ENCODE measurements at regions not wholly inside any gene's neighbourhood (a gene's known extent, or its start where the extent isn't known, plus 50 kb on each side); places are given as distances from the start of the nearest gene placed in this dataset.
A peak's percentile ranks its signal among the peaks of the same experiment; 100 is the strongest.

- Histone ChIP-seq H3K9me3 (ENCODE audit: insufficient read depth, low read depth, low read length) (no peaks in the 10 kb centered on the region), H3K36me3 (ENCODE audit: insufficient read depth, low read depth, low read length) (no peaks in the 10 kb centered on the region), H3K27ac (ENCODE audit: low read length) (no peak overlapping the region), H3K9ac (ENCODE audit: low read depth, low read length) (no peak overlapping the region), H3K4me3 (ENCODE audit: low read length) (no peak overlapping the region), H3K4me1 (ENCODE audit: insufficient read depth, low read length) (peaks cover 13% of the 10 kb centered on the region; the same call in 1 of the 2 replicates), H3K27me3 (ENCODE audit: insufficient read depth, low read length) (peaks cover 17% of the 10 kb centered on the region; the same call in 1 of the 2 replicates)
Measured at GRCh38 chr1:43065191-43065590, 106.5 kb upstream of the SLC2A1 start.

DNA sequence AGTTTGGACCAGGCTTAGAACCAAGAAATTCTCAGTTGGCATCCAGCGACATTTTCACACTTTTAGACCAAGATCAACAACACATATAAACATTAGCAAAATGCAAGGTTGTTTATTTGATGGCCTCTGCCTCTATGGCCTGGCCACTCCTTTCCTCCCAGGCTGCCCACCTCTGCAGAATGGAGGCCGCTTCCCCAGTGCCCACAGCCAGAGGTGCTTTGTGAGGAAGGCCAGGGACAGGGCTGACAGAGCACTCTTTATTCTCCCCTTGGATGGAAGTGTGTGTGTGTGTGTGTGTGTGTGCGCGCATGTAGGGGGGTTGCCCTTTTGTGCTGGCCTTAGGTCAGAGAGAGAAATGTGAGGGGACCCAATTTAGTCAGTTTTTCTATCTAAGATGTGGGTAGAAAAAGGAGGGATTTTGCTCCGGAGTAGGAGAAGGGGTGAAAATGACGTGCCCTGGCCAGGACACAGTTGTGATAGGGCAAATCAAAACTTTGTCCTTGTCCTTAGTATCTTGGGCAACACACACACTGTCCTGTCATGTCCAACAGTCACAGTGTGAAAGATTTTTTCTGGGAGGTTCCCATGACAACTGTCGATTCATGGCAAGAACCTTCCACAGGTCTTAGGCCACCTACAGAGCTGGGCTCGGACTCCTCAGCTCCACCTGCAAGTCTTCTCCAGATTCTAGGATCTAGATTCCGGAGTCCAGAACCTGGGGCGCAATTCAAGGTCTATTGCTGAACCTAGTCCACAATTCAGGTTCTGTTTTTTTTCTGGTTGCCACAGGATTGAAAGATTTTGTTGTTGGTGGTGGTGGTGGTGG lies 104.9 kb upstream of the SLC2A1 start:
- Histone ChIP-seq H3K9ac (ENCODE audit: low read depth, low read length) (no peak overlapping the region), H3K27me3 (ENCODE audit: insufficient read depth, low read length) (peaks cover 18% of the 10 kb centered on the region; the same call in 1 of the 2 replicates), H3K27ac (ENCODE audit: low read length) (no peak overlapping the region), H3K9me3 (ENCODE audit: insufficient read depth, low read depth, low read length) (no peaks in the 10 kb centered on the region), H3K4me3 (ENCODE audit: low read length) (no peak overlapping the region), H3K4me1 (ENCODE audit: insufficient read depth, low read length) (peaks cover 18% of the 10 kb centered on the region), H3K36me3 (ENCODE audit: insufficient read depth, low read depth, low read length) (no peaks in the 10 kb centered on the region)

DNA sequence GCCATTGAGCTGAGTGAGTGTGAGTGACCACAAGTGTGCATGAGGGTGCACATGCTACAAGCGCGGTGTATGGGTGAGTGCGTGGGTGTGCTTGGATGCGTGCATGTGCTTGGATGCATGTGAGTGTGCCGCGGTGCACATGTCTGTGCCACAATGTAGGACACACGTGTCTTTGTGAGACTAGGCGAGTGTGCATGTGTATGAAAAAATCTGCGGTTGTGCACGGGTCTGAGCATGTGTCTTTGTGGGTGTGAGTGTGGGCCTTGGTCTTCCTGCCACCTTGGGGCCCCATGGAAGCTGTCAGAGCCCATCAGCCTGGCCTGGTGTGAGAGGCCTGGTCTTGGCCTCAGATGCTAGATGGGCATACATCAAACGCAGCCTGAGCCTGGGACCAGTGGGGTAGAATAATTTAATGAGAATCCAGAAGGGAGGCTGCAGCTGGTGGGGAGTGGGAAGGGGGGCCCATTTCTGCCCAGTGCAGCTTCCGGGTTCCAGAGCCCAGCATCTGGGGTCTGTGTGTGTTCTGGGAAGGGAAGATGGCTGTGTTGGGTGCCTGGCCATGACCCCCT lies 103.9 kb upstream of the SLC2A1 start:
- H3K36me3 ChIP-seq (ENCODE audit: insufficient read depth, low read depth, low read length) = no peaks in the 10 kb centered on the region
- no peak overlapping the region for H3K9ac ChIP-seq (ENCODE audit: low read depth, low read length)
- H3K4me1 ChIP-seq (ENCODE audit: insufficient read depth, low read length) = peaks cover 19% of the 10 kb centered on the region
- no peak overlapping the region for H3K4me3 ChIP-seq (ENCODE audit: low read length)
- H3K27ac ChIP-seq (ENCODE audit: low read length) = no peak overlapping the region
- H3K9me3 ChIP-seq (ENCODE audit: insufficient read depth, low read depth, low read length) = no peaks in the 10 kb centered on the region
- peaks cover 12% of the 10 kb centered on the region; the same call in 1 of the 2 replicates for H3K27me3 ChIP-seq (ENCODE audit: insufficient read depth, low read length)

DNA sequence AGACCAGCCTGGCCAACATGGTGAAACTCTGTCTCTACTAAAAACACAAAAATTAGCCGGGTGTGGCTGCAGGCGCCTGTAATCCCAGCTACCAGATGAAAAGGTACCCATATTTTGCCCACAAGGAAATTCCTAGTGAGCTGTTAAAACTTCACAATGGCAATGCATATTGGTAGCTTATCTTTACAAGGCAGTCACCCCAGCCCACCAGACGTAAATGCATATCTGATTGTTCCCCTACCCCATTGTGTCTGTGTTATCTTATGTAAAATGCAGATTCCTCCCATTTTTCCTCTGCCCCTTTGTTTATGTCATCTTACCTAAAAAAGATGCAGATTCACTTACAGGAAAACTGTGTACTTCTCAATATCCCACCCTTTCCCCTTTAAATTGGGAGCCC lies 103.1 kb upstream of the SLC2A1 start:
- Histone ChIP-seq H3K36me3 (ENCODE audit: insufficient read depth, low read depth, low read length) (no peaks in the 10 kb centered on the region), H3K9ac (ENCODE audit: low read depth, low read length) (no peak overlapping the region), H3K4me1 (ENCODE audit: insufficient read depth, low read length) (peaks cover 19% of the 10 kb centered on the region), H3K27me3 (ENCODE audit: insufficient read depth, low read length) (0 out of 2 replicates have a peak, but pooled peaks cover 4% of the 10 kb centered on the region), H3K9me3 (ENCODE audit: insufficient read depth, low read depth, low read length) (no peaks in the 10 kb centered on the region), H3K27ac (ENCODE audit: low read length) (no peak overlapping the region), H3K4me3 (ENCODE audit: low read length) (no peak overlapping the region)

DNA sequence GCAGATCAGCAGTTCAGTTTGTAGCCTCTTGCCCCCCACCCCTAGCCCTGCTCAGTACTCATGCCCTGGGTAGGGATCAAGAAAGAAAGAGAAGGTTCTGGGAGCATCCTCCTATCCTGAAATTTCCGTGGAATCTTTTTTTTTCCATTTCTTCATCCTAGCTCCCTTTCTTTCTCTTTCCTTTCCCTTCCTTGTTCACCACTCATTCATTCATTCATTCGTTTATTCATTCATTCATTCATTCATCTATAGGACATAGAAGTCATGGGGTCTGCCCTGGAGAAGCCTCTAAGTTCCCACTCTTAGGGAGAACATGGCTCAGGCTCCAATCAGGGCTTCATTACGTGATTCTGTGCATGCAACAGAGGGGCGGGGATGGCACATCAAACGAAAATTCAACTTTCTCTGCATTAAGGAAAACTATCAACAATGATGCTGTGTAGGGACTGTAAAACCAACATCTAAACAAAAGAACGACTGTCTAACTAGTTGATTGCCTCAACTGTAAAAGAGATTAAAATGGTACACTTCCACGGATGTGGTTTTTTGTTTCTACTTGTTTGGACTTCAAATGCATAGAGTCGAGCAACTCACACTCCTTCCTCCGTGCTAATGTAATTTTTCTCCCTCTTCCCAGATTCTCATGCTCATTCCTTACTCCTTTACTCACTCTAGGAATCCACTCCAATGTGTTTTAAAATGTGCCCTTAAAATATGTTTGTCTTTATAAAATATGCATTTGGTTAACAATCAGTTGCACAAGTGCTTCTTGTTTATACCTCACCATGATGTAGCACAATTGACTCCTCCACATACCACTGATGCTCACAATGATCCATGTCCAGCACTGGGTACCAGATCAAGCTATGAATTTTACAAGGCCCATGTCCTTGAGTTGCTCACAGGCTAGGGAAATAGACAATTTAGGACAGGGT lies 101.2 kb upstream of the SLC2A1 start:
- Histone ChIP-seq H3K36me3 (ENCODE audit: insufficient read depth, low read depth, low read length) (no peaks in the 10 kb centered on the region), H3K4me1 (ENCODE audit: insufficient read depth, low read length) (peaks cover 19% of the 10 kb centered on the region), H3K4me3 (ENCODE audit: low read length) (no peak overlapping the region), H3K9me3 (ENCODE audit: insufficient read depth, low read depth, low read length) (no peaks in the 10 kb centered on the region), H3K9ac (ENCODE audit: low read depth, low read length) (no peak overlapping the region), H3K27me3 (ENCODE audit: insufficient read depth, low read length) (0 out of 2 replicates have a peak, but pooled peaks cover 3% of the 10 kb centered on the region), H3K27ac (ENCODE audit: low read length) (no peak overlapping the region)

GRCh38 chr1:43058545-43059360 lies 100.1 kb upstream of the SLC2A1 start:
- Histone ChIP-seq H3K9me3 (ENCODE audit: insufficient read depth, low read depth, low read length) (no peaks in the 10 kb centered on the region), H3K36me3 (ENCODE audit: insufficient read depth, low read depth, low read length) (no peaks in the 10 kb centered on the region), H3K4me1 (ENCODE audit: insufficient read depth, low read length) (peaks cover 19% of the 10 kb centered on the region), H3K27me3 (ENCODE audit: insufficient read depth, low read length) (0 out of 2 replicates have a peak, but pooled peaks cover 3% of the 10 kb centered on the region), H3K9ac (ENCODE audit: low read depth, low read length) (peak overlapping the region; percentile 39; the same call in 1 of the 2 replicates), H3K4me3 (ENCODE audit: low read length) (no peak overlapping the region), H3K27ac (ENCODE audit: low read length) (no peak overlapping the region)

- Histone ChIP-seq H3K27me3 (ENCODE audit: insufficient read depth, low read length) (0 out of 2 replicates have a peak, but pooled peaks cover 3% of the 10 kb centered on the region), H3K9me3 (ENCODE audit: insufficient read depth, low read depth, low read length) (no peaks in the 10 kb centered on the region), H3K36me3 (ENCODE audit: insufficient read depth, low read depth, low read length) (no peaks in the 10 kb centered on the region), H3K9ac (ENCODE audit: low read depth, low read length) (no peak overlapping the region), H3K27ac (ENCODE audit: low read length) (no peak overlapping the region), H3K4me1 (ENCODE audit: insufficient read depth, low read length) (peaks cover 19% of the 10 kb centered on the region), H3K4me3 (ENCODE audit: low read length) (no peak overlapping the region)
Measured at GRCh38 chr1:43058056-43058455, 99.4 kb upstream of the SLC2A1 start.

GRCh38 chr1:43057567-43057966 lies 98.9 kb upstream of the SLC2A1 start:
- H3K9me3 ChIP-seq (ENCODE audit: insufficient read depth, low read depth, low read length) = no peaks in the 10 kb centered on the region
- no peak overlapping the region for H3K9ac ChIP-seq (ENCODE audit: low read depth, low read length)
- no peak overlapping the region for H3K27ac ChIP-seq (ENCODE audit: low read length)
- peaks cover 19% of the 10 kb centered on the region for H3K4me1 ChIP-seq (ENCODE audit: insufficient read depth, low read length)
- H3K4me3 ChIP-seq (ENCODE audit: low read length) = no peak overlapping the region
- no peaks in the 10 kb centered on the region for H3K36me3 ChIP-seq (ENCODE audit: insufficient read depth, low read depth, low read length)
- H3K27me3 ChIP-seq (ENCODE audit: insufficient read depth, low read length) = 0 out of 2 replicates have a peak, but pooled peaks cover 3% of the 10 kb centered on the region

DNA sequence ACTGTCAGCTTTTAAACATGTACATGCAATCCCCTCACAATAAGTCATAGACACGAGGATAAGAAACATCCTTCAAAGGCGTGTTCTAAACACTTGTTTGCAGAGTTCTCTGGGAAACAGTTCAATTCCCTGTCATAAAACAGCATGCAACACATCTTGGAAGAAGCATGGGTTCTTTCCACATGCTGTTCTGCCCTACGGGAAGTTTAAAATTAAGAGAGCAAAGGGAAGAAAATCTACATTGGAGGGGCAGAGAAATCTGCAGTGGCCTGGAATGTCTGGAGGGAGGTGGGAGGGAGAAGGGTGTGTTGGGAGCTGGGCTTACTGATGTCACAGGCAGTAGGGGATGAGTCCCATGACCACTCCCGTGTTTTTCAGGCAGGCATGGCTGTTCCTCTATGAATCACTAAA lies 98.3 kb upstream of the SLC2A1 start:
- Histone ChIP-seq H3K4me1 (ENCODE audit: insufficient read depth, low read length) (peaks cover 15% of the 10 kb centered on the region), H3K9ac (ENCODE audit: low read depth, low read length) (no peak overlapping the region), H3K36me3 (ENCODE audit: insufficient read depth, low read depth, low read length) (no peaks in the 10 kb centered on the region), H3K27ac (ENCODE audit: low read length) (no peak overlapping the region), H3K9me3 (ENCODE audit: insufficient read depth, low read depth, low read length) (no peaks in the 10 kb centered on the region), H3K4me3 (ENCODE audit: low read length) (no peak overlapping the region), H3K27me3 (ENCODE audit: insufficient read depth, low read length) (0 out of 2 replicates have a peak, but pooled peaks cover 3% of the 10 kb centered on the region)

- Histone ChIP-seq H3K9me3 (ENCODE audit: insufficient read depth, low read depth, low read length) (no peaks in the 10 kb centered on the region), H3K27me3 (ENCODE audit: insufficient read depth, low read length) (0 out of 2 replicates have a peak, but pooled peaks cover 3% of the 10 kb centered on the region), H3K4me1 (ENCODE audit: insufficient read depth, low read length) (peaks cover 12% of the 10 kb centered on the region), H3K36me3 (ENCODE audit: insufficient read depth, low read depth, low read length) (no peaks in the 10 kb centered on the region), H3K27ac (ENCODE audit: low read length) (no peak overlapping the region), H3K4me3 (ENCODE audit: low read length) (no peak overlapping the region), H3K9ac (ENCODE audit: low read depth, low read length) (no peak overlapping the region)
Measured at GRCh38 chr1:43056460-43056859, 97.8 kb upstream of the SLC2A1 start.

DNA sequence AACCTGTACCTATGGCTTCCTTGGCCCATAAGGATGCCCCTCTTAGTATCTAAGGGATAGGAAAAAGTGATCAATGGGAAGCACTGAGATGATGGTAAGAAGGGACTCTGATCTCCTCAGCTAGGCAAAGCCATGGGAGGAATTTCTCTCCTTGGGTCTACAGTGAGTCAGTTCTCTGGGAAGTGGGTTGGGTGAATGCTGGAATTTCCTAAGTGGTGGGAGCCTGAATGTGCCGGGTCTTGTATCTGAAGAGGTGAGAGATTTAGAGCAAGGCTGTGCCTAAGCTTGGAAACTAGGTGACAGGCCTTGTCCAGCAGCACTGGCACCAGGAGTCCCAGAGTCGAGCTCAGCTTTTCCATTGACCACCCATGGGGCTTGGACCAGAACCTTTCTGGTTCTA lies 96.3 kb upstream of the SLC2A1 start:
- peaks cover 3% of the 10 kb centered on the region; the same call in 1 of the 2 replicates for H3K27me3 ChIP-seq (ENCODE audit: insufficient read depth, low read length)
- H3K36me3 ChIP-seq (ENCODE audit: insufficient read depth, low read depth, low read length) = no peaks in the 10 kb centered on the region
- H3K4me1 ChIP-seq (ENCODE audit: insufficient read depth, low read length) = peaks cover 9% of the 10 kb centered on the region
- H3K27ac ChIP-seq (ENCODE audit: low read length) = no peak overlapping the region
- H3K9ac ChIP-seq (ENCODE audit: low read depth, low read length) = no peak overlapping the region
- no peaks in the 10 kb centered on the region for H3K9me3 ChIP-seq (ENCODE audit: insufficient read depth, low read depth, low read length)
- H3K4me3 ChIP-seq (ENCODE audit: low read length) = no peak overlapping the region

All from iPS-20b (cell line).